ENCODE measurements at regions not wholly inside any gene's neighbourhood (a gene's known extent, or its start where the extent isn't known, plus 50 kb on each side); places are given as distances from the start of the nearest gene placed in this dataset.

- CTCF ChIA-PET = no interaction called here
- Mint-ChIP-seq H3K4me1 (peaks cover 9% of the 10 kb centered on the region), H3K27ac (no peak overlapping the region), H3K27me3 (peaks cover 7% of the 10 kb centered on the region), H3K9me3 (ENCODE audit: insufficient read depth) (no peaks in the 10 kb centered on the region), H3K4me3 (no peak overlapping the region)
- peaks cover 10 to 12% of the 10 kb centered on the region in 2 donors for H3K4me1 ChIP-seq (ENCODE audit: control insufficient read depth in 2 of 2, insufficient read depth in 2 of 2, low read length in 2 of 2)
- H3K9me3 ChIP-seq (ENCODE audit: control extremely low read depth in 1 of 3, control insufficient read depth in 2 of 3, insufficient read depth in 1 of 3, low read length in 2 of 3) = no peaks in the 10 kb centered on the region
- no peaks in the 10 kb centered on the region for H3K27me3 ChIP-seq (replicated peaks in 1 of 4; ENCODE audit: control extremely low read depth in 1 of 4, control insufficient read depth in 3 of 4, insufficient read depth in 4 of 4, low read length in 3 of 4)
- WGBS (ENCODE audit: insufficient coverage) = 78% methylated on average over 4 of the region's 6 CpGs
- H2AFZ ChIP-seq (ENCODE audit: insufficient read depth, low read depth, low read length, poor library complexity, severe bottlenecking) = no peak overlapping the region
- intact Hi-C loops (cut with micrococcal nuclease) = no loop called here
- no peak overlapping the region for H3K4me3 ChIP-seq (ENCODE audit: control extremely low read depth in 1 of 5, extremely low read depth in 1 of 5, insufficient read depth in 1 of 5, low read depth in 2 of 5, low read length in 4 of 5)
- no peaks in the 10 kb centered on the region for H3K36me3 ChIP-seq (replicated peaks in 1 of 2; ENCODE audit: control extremely low read depth in 1 of 2, control insufficient read depth in 1 of 2, extremely low read depth in 1 of 2, insufficient read depth in 2 of 2, low read length in 1 of 2)
- no peaks in the 10 kb centered on the region for H4K20me1 ChIP-seq (ENCODE audit: control insufficient read depth, insufficient read depth, low read length, poor library complexity, severe bottlenecking)
- TF ChIP-seq CTCF (IDR thresholded peaks at IDR 0.05) (no peak), EZH2 (IDR thresholded peaks at IDR 0.05; ENCODE audit: borderline replicate concordance, insufficient read depth, low read depth, low read length, poor library complexity, severe bottlenecking) (no peak)
- no peak overlapping the region for H3K4me2 ChIP-seq (replicated peaks; ENCODE audit: low read depth, low read length, poor library complexity, severe bottlenecking)
- no peak overlapping the region for H3K9ac ChIP-seq (ENCODE audit: low read length)
- no peak for DNase-seq
- POLR2A ChIA-PET = no interaction called here
- H3K79me2 ChIP-seq (ENCODE audit: control insufficient read depth, insufficient read depth, low read length) = no peaks in the 10 kb centered on the region
- ATAC-seq (ENCODE audit: low read depth) = no peak
- no peak overlapping the region for H3K27ac ChIP-seq (ENCODE audit: low read length in 2 of 2)
Observed at GRCh38 chrX:134183665-134184064, 53.3 kb upstream of the CCDC160 start.

- Mint-ChIP-seq H3K9me3 (ENCODE audit: insufficient read depth) (no peaks in the 10 kb centered on the region), H3K4me1 (peaks cover 9% of the 10 kb centered on the region), H3K4me3 (no peak overlapping the region), H3K27me3 (peaks cover 7% of the 10 kb centered on the region), H3K27ac (no peak overlapping the region)
- POLR2A ChIA-PET = no interaction called here
- no peak for TF ChIP-seq CTCF (IDR thresholded peaks at IDR 0.05)
- TF ChIP-seq EZH2 (IDR thresholded peaks at IDR 0.05; ENCODE audit: borderline replicate concordance, insufficient read depth, low read depth, low read length, poor library complexity, severe bottlenecking) = no peak
- H3K9ac ChIP-seq (ENCODE audit: low read length) = no peak overlapping the region
- no peak for ATAC-seq (ENCODE audit: low read depth)
- CTCF ChIA-PET = no interaction called here
- no peaks in the 10 kb centered on the region for H4K20me1 ChIP-seq (ENCODE audit: control insufficient read depth, insufficient read depth, low read length, poor library complexity, severe bottlenecking)
- DNase-seq = no peak
- H3K4me1 ChIP-seq (ENCODE audit: control insufficient read depth in 2 of 2, insufficient read depth in 2 of 2, low read length in 2 of 2) = peaks cover 10 to 12% of the 10 kb centered on the region in 2 donors
- no peak overlapping the region for H3K4me2 ChIP-seq (replicated peaks; ENCODE audit: low read depth, low read length, poor library complexity, severe bottlenecking)
- H3K79me2 ChIP-seq (ENCODE audit: control insufficient read depth, insufficient read depth, low read length) = no peaks in the 10 kb centered on the region
- intact Hi-C loops (cut with micrococcal nuclease) = no loop called here
- no peaks in the 10 kb centered on the region for H3K9me3 ChIP-seq (ENCODE audit: control extremely low read depth in 1 of 3, control insufficient read depth in 2 of 3, insufficient read depth in 1 of 3, low read length in 2 of 3)
- no peak overlapping the region for H2AFZ ChIP-seq (ENCODE audit: insufficient read depth, low read depth, low read length, poor library complexity, severe bottlenecking)
- no peak overlapping the region for H3K4me3 ChIP-seq (ENCODE audit: control extremely low read depth in 1 of 5, extremely low read depth in 1 of 5, insufficient read depth in 1 of 5, low read depth in 2 of 5, low read length in 4 of 5)
- no peaks in the 10 kb centered on the region for H3K36me3 ChIP-seq (replicated peaks in 1 of 2; ENCODE audit: control extremely low read depth in 1 of 2, control insufficient read depth in 1 of 2, extremely low read depth in 1 of 2, insufficient read depth in 2 of 2, low read length in 1 of 2)
- no peak overlapping the region for H3K27ac ChIP-seq (ENCODE audit: low read length in 2 of 2)
- WGBS (ENCODE audit: insufficient coverage) = no CpG with 5 or more reads among the region's 1 CpG
- no peaks in the 10 kb centered on the region for H3K27me3 ChIP-seq (replicated peaks in 1 of 4; ENCODE audit: control extremely low read depth in 1 of 4, control insufficient read depth in 3 of 4, insufficient read depth in 4 of 4, low read length in 3 of 4)
Observed at GRCh38 chrX:134184936-134185335, 52.0 kb upstream of the CCDC160 start.
